ENCODE measurements at regions not wholly inside any gene's neighbourhood (a gene's known extent, or its start where the extent isn't known, plus 50 kb on each side); places are given as distances from the start of the nearest gene placed in this dataset.

DNA sequence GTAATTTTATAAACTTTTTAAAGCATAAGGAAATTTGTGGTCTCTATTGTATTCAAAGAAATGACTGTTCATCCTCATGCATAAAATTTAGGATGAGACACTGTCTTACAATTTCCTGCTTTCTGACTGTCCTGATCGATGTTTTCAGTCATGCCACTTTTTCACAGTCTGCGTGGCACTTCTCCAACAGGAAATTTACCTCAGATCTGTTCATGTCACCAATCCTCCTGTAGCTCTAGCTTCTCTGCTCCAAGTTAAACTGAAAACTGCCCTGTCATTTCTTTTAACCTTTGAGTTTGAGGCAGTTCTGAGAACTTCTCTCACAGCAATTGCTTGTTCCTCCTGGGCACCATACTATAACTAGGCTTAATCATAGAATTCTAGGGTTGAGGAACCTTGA is 455.1 kb downstream of the EFNA5 start:
- Histone ChIP-seq H3K27ac (ENCODE audit: low read depth, low read length) (no peak overlapping the region), H3K9ac (ENCODE audit: low read depth, low read length) (no peak overlapping the region), H3K4me3 (ENCODE audit: low read length) (no peak overlapping the region), H3K4me1 (ENCODE audit: insufficient read depth, low read length) (no peaks in the 10 kb centered on the region), H3K27me3 (ENCODE audit: insufficient read depth, low read length) (no peaks in the 10 kb centered on the region), H3K36me3 (ENCODE audit: insufficient read depth, low read length) (no peaks in the 10 kb centered on the region), H3K9me3 (ENCODE audit: insufficient read depth, low read depth, low read length) (no peaks in the 10 kb centered on the region)
- WGBS, result 70% methylated on average over 2 of the region's 2 CpGs

GRCh38 chr5:107213025-107213424 is 457.7 kb downstream of the EFNA5 start:
- Histone ChIP-seq H3K27ac (ENCODE audit: low read depth, low read length) (no peak overlapping the region), H3K9ac (ENCODE audit: low read depth, low read length) (no peak overlapping the region), H3K4me3 (ENCODE audit: low read length) (no peak overlapping the region), H3K36me3 (ENCODE audit: insufficient read depth, low read length) (no peaks in the 10 kb centered on the region), H3K4me1 (ENCODE audit: insufficient read depth, low read length) (no peaks in the 10 kb centered on the region), H3K9me3 (ENCODE audit: insufficient read depth, low read depth, low read length) (no peaks in the 10 kb centered on the region), H3K27me3 (ENCODE audit: insufficient read depth, low read length) (no peaks in the 10 kb centered on the region)
- WGBS, result 64% methylated on average over 3 of the region's 3 CpGs

GRCh38 chr5:107211630-107212029 is 459.1 kb downstream of the EFNA5 start:
- Histone ChIP-seq H3K4me3 (ENCODE audit: low read length) (no peak overlapping the region), H3K9ac (ENCODE audit: low read depth, low read length) (no peak overlapping the region), H3K36me3 (ENCODE audit: insufficient read depth, low read length) (no peaks in the 10 kb centered on the region), H3K27ac (ENCODE audit: low read depth, low read length) (no peak overlapping the region), H3K4me1 (ENCODE audit: insufficient read depth, low read length) (no peaks in the 10 kb centered on the region), H3K27me3 (ENCODE audit: insufficient read depth, low read length) (no peaks in the 10 kb centered on the region), H3K9me3 (ENCODE audit: insufficient read depth, low read depth, low read length) (no peaks in the 10 kb centered on the region)
- WGBS, result 83% methylated on average over 3 of the region's 3 CpGs

DNA sequence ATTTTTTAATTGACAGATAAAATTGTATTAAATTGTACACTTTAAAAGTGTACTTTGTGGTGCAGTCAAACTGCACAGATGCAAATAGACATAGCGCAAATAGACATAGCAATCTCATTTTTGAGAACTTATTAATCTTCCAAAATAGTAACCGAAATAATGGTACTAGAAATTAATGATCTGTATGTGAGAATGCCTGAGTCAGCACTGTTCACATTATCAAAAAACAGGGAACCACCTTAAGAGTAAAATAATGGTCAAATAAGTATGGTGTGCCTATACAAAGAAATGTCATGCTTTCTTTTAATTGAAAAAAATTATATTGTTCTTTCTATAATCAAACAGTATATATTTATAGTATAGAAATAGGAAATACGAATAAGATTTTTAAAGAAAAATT is 461.9 kb downstream of the EFNA5 start:
- Histone ChIP-seq H3K9ac (ENCODE audit: low read depth, low read length) (no peak overlapping the region), H3K4me3 (ENCODE audit: low read length) (no peak overlapping the region), H3K4me1 (ENCODE audit: insufficient read depth, low read length) (no peaks in the 10 kb centered on the region), H3K36me3 (ENCODE audit: insufficient read depth, low read length) (no peaks in the 10 kb centered on the region), H3K9me3 (ENCODE audit: insufficient read depth, low read depth, low read length) (no peaks in the 10 kb centered on the region), H3K27ac (ENCODE audit: low read depth, low read length) (no peak overlapping the region), H3K27me3 (ENCODE audit: insufficient read depth, low read length) (no peaks in the 10 kb centered on the region)
- 100% methylated on average over 1 of the region's 3 CpGs for WGBS

DNA sequence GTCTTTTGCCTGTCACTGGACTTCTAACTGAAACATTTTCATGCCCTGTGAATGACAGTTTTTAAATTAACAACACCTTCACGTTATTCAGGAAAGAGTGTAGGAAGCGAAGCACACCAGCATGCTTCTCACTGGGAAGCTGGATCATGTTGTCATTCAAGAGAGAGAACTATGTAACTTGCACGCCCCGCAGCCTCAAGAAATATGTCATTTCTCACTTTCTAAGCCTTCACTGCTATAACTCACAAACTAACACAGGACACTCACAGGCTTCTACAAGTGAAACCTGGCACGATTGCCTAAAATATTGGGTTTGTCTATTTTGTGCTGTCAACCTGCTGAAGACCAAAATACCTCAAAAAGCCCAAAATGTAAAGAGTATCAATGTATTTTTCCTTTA is 466.3 kb downstream of the EFNA5 start:
- no peaks in the 10 kb centered on the region for H3K9me3 ChIP-seq (ENCODE audit: insufficient read depth, low read depth, low read length)
- H3K9ac ChIP-seq (ENCODE audit: low read depth, low read length), result no peak overlapping the region
- no peak overlapping the region for H3K4me3 ChIP-seq (ENCODE audit: low read length)
- 92% methylated on average over 5 of the region's 5 CpGs for WGBS
- no peaks in the 10 kb centered on the region for H3K27me3 ChIP-seq (ENCODE audit: insufficient read depth, low read length)
- H3K27ac ChIP-seq (ENCODE audit: low read depth, low read length), result no peak overlapping the region
- no peaks in the 10 kb centered on the region for H3K36me3 ChIP-seq (ENCODE audit: insufficient read depth, low read length)
- no peaks in the 10 kb centered on the region for H3K4me1 ChIP-seq (ENCODE audit: insufficient read depth, low read length)

GRCh38 chr5:107203243-107203642 is 467.5 kb downstream of the EFNA5 start:
- no peaks in the 10 kb centered on the region for H3K36me3 ChIP-seq (ENCODE audit: insufficient read depth, low read length)
- over 99% methylated on average over 4 of the region's 4 CpGs for WGBS
- H3K27me3 ChIP-seq (ENCODE audit: insufficient read depth, low read length), result no peaks in the 10 kb centered on the region
- no peak overlapping the region for H3K9ac ChIP-seq (ENCODE audit: low read depth, low read length)
- no peaks in the 10 kb centered on the region for H3K4me1 ChIP-seq (ENCODE audit: insufficient read depth, low read length)
- H3K4me3 ChIP-seq (ENCODE audit: low read length), result no peak overlapping the region
- H3K27ac ChIP-seq (ENCODE audit: low read depth, low read length), result no peak overlapping the region
- no peaks in the 10 kb centered on the region for H3K9me3 ChIP-seq (ENCODE audit: insufficient read depth, low read depth, low read length)

- Histone ChIP-seq H3K36me3 (ENCODE audit: insufficient read depth, low read length) (no peaks in the 10 kb centered on the region), H3K27ac (ENCODE audit: low read depth, low read length) (no peak overlapping the region), H3K9ac (ENCODE audit: low read depth, low read length) (no peak overlapping the region), H3K4me3 (ENCODE audit: low read length) (no peak overlapping the region), H3K4me1 (ENCODE audit: insufficient read depth, low read length) (no peaks in the 10 kb centered on the region; the same call in 1 of the 2 replicates), H3K27me3 (ENCODE audit: insufficient read depth, low read length) (no peaks in the 10 kb centered on the region), H3K9me3 (ENCODE audit: insufficient read depth, low read depth, low read length) (no peaks in the 10 kb centered on the region)
- 92% methylated on average over 4 of the region's 4 CpGs for WGBS
Observed at GRCh38 chr5:107199756-107200155, 471.0 kb downstream of the EFNA5 start.

GRCh38 chr5:107196500-107197059 is 474.2 kb downstream of the EFNA5 start:
- H3K9ac ChIP-seq (ENCODE audit: low read depth, low read length), result no peak overlapping the region
- 85% methylated on average over 4 of the region's 4 CpGs for WGBS
- H3K27me3 ChIP-seq (ENCODE audit: insufficient read depth, low read length), result no peaks in the 10 kb centered on the region

GRCh38 chr5:107195890-107196395 is 474.8 kb downstream of the EFNA5 start:
- no peaks in the 10 kb centered on the region; the same call in 1 of the 2 replicates for H3K4me1 ChIP-seq (ENCODE audit: insufficient read depth, low read length)
- no peak overlapping the region for H3K4me3 ChIP-seq (ENCODE audit: low read length)
- no peaks in the 10 kb centered on the region for H3K27me3 ChIP-seq (ENCODE audit: insufficient read depth, low read length)
- no peaks in the 10 kb centered on the region for H3K9me3 ChIP-seq (ENCODE audit: insufficient read depth, low read depth, low read length)
- WGBS, result 93% methylated on average over 6 of the region's 6 CpGs
- no peak overlapping the region for H3K27ac ChIP-seq (ENCODE audit: low read depth, low read length)
- H3K9ac ChIP-seq (ENCODE audit: low read depth, low read length), result no peak overlapping the region
- no peaks in the 10 kb centered on the region for H3K36me3 ChIP-seq (ENCODE audit: insufficient read depth, low read length)

More at GRCh38 chr5:107196500-107197059, 474.2 kb downstream of the EFNA5 start:
- H3K4me3 ChIP-seq (ENCODE audit: low read length), result no peak overlapping the region
- H3K27ac ChIP-seq (ENCODE audit: low read depth, low read length), result no peak overlapping the region
- H3K36me3 ChIP-seq (ENCODE audit: insufficient read depth, low read length), result no peaks in the 10 kb centered on the region
- no peaks in the 10 kb centered on the region; the same call in 1 of the 2 replicates for H3K4me1 ChIP-seq (ENCODE audit: insufficient read depth, low read length)
- H3K9me3 ChIP-seq (ENCODE audit: insufficient read depth, low read depth, low read length), result no peaks in the 10 kb centered on the region

- Histone ChIP-seq H3K27ac (ENCODE audit: low read depth, low read length) (no peak overlapping the region), H3K9me3 (ENCODE audit: insufficient read depth, low read depth, low read length) (no peaks in the 10 kb centered on the region), H3K36me3 (ENCODE audit: insufficient read depth, low read length) (no peaks in the 10 kb centered on the region), H3K4me1 (ENCODE audit: insufficient read depth, low read length) (no peaks in the 10 kb centered on the region), H3K4me3 (ENCODE audit: low read length) (no peak overlapping the region), H3K27me3 (ENCODE audit: insufficient read depth, low read length) (no peaks in the 10 kb centered on the region), H3K9ac (ENCODE audit: low read depth, low read length) (no peak overlapping the region)
- 91% methylated on average over 1 of the region's 1 CpG for WGBS
Observed at GRCh38 chr5:107184871-107185270, 485.9 kb downstream of the EFNA5 start.

GRCh38 chr5:107184066-107184465 is 486.7 kb downstream of the EFNA5 start:
- H3K9me3 ChIP-seq (ENCODE audit: insufficient read depth, low read depth, low read length), result no peaks in the 10 kb centered on the region
- WGBS, result 100% methylated on average over 2 of the region's 2 CpGs
- no peaks in the 10 kb centered on the region for H3K4me1 ChIP-seq (ENCODE audit: insufficient read depth, low read length)
- no peaks in the 10 kb centered on the region for H3K36me3 ChIP-seq (ENCODE audit: insufficient read depth, low read length)
- H3K27ac ChIP-seq (ENCODE audit: low read depth, low read length), result no peak overlapping the region
- H3K27me3 ChIP-seq (ENCODE audit: insufficient read depth, low read length), result no peaks in the 10 kb centered on the region
- no peak overlapping the region for H3K4me3 ChIP-seq (ENCODE audit: low read length)
- H3K9ac ChIP-seq (ENCODE audit: low read depth, low read length), result no peak overlapping the region

GRCh38 chr5:107170620-107171019 is 500.1 kb downstream of the EFNA5 start:
- H3K4me3 ChIP-seq (ENCODE audit: low read length), result no peak overlapping the region
- H3K9me3 ChIP-seq (ENCODE audit: insufficient read depth, low read depth, low read length), result peaks cover 16% of the 10 kb centered on the region
- WGBS, result 96% methylated on average over 3 of the region's 3 CpGs
- H3K27me3 ChIP-seq (ENCODE audit: insufficient read depth, low read length), result no peaks in the 10 kb centered on the region
- H3K36me3 ChIP-seq (ENCODE audit: insufficient read depth, low read length), result no peaks in the 10 kb centered on the region
- H3K9ac ChIP-seq (ENCODE audit: low read depth, low read length), result no peak overlapping the region
- H3K4me1 ChIP-seq (ENCODE audit: insufficient read depth, low read length), result no peaks in the 10 kb centered on the region
- H3K27ac ChIP-seq (ENCODE audit: low read depth, low read length), result no peak overlapping the region

Measured in HUES64 (cell line).